GM21526 (cell line): ENCODE measurements at regions not wholly inside any gene's neighbourhood (a gene's known extent, or its start where the extent isn't known, plus 50 kb on each side); places are given as distances from the start of the nearest gene placed in this dataset.
"Not testable (repeated sequence)": the region's sequence is repeated elsewhere in the genome, so short reads cannot be mapped to it uniquely, and the experiment has no call there.

Source experiments
- ATAC-seq: cut with Tn5 transposase; IDR thresholded peaks from one replicate; pipeline ENCODE4 v1.9.1; 2021; ENCODE audit warnings: moderate library complexity; ENCODE audit not compliant: unreplicated experiment, low FRiP score

DNA sequence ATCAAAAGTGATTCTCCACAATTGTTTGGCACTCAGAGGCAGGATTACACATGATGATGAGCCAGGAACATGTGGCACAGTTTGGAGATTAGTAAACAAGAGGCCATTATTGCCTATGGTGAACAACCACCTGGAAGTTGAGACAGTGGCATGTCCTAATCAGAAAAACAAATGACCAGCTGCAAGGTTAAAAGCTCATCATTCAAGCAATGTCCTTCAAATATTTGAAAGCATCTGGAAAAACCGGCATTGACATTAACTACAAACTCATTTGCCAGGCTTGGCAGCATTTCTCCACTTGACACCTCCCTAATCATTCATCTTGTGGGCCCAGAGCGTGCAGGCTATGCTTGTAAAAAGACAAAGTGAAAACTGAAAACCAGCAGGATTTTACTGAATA, 80.6 kb upstream of the MEGF10 start:
- ATAC-seq, result no peak

- no peak for ATAC-seq
Measured at GRCh38 chr5:127213231-127213630, 77.4 kb upstream of the MEGF10 start.

- ATAC-seq, result no peak
Measured at GRCh38 chr5:127216143-127216542, 74.5 kb upstream of the MEGF10 start.

- ATAC-seq, result no peak
Measured at GRCh38 chr5:127216898-127217675, 73.5 kb upstream of the MEGF10 start.

DNA sequence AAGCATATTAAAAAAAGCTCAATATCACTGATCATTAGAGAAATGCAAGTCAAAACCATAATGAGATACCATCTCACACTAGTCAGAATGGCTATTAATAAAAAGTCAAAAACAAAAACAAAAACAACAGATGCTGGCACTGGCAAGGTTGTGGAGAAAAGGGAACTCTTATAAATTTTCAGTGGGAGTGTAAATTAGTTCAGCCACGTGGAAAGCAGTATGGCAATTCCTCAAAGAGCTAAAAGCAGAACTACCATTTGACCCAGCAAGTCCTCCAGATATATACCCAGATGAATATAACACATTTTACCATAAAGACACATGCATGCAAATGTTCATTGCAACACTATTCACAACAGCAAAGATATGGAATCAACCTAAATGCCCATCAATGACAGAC, 68.7 kb upstream of the MEGF10 start:
- not testable (repeated sequence) for ATAC-seq

DNA sequence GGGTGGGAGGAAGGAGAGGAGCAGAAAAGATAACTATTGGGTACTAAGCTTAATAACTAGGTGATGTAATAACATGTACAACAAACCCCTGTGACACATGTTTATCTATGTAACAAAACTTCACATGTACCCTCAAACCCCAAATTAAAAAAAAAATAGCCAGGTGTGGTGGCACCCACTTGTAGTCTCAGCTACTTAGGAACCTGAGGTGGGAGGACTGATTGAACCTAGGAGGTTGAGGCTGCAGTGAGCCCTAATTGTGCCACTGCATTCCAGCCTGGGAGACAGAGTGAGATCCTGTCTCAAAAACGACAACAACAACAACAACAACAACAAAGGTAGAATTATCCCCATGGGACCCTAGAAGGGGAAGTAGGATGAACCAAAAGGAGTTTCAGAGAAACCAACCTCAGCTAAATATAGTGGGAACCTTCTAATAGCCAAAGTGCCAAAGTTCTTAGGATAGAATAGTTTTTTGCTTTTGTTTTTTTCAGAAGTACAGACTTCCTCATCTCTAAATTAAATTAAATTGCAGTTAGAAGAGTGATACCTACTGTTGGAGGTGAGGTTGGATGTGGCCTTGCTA, 67.9 kb upstream of the MEGF10 start:
- ATAC-seq, result peak; percentile 67

- no peak for ATAC-seq
Measured at GRCh38 chr5:127223256-127223974, 67.2 kb upstream of the MEGF10 start.

- ATAC-seq, result no peak
Measured at GRCh38 chr5:127227881-127228280, 62.7 kb upstream of the MEGF10 start.

DNA sequence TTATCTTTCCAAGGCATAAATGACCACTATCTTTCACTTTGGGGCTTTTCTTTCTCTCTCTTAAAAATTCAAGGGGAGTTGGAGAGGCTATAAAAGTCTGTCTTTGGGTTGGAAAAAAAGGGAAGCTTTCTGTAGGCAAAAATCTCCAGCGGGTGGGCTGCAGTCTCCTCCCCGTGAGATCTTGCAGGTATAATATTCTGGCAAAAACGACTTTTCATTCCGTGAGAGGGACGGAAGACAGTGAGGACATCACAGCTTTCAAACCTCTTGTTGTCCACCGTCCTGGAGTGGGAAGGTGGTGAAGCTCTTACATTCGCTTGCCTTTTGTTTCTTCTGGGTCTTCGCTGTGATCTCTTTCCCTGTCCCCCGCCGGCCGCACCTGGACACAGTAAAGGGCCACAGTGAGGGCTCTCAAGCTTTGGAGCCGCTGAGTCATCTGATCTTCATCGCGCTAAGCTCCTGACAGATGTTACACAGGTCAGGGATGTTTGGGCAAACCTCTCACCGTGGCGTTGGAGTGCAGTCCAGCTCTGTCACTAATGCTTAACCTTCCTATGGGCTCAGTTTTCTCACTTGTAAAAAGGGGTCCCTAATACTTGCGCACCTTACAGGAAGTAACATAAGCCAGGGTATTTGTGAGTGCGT, 61.9 kb upstream of the MEGF10 start:
- no peak for ATAC-seq

DNA sequence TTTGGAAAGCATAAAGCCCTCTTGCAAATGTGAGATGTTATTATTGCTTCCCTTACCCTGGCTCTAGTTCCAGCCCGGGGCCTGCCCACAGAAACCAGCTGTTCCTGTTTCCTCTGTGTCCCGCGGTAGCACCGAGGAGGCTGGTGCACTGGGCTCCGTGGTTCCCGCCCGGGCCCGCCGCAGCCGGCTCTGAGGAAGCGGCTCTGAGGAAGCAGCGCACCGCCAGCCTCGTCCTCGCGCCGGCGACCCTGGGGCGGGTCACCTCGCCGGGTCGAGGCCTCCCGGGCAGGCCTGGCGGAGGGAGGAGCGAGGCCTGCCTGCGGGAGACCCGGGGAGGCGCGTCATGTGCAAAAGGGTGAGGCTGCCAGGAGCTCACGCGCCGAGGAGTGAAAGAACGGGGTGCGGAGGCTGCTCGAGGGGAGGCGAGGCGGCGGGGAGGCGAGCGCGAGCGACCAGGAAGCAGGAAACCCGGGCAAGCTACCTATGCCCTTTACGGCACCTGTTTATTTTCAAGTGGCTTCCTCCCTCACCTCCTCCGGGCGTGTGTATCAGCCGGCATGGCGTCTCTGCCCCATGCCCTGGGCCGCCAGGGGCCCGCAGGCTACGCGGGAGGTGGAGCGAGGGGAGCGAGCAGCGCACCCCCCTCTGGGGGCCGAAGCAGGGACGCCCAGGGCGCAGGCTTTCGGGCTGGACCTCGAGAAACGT, 61.3 kb upstream of the MEGF10 start:
- peak; percentile 75 for ATAC-seq

DNA sequence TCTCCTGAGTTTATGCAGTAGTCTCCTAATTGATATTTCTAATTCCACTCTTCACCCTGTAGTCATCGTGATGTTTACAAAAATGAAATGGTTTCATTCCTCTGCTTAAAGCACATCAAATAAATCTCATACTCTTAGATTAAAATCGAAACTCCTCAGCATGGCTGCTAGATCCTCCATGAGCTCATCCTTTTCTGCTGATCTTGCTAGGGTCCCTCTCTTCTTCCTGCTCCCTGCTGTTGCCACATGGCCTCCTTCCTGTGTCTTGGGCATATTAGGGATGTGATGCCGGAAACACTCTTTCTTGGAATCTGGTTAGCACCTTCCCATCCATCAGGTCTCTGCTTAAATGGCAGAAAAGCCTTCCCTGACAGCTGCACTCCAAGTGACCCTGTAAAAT, 59.5 kb upstream of the MEGF10 start:
- ATAC-seq, result no peak

- no peak for ATAC-seq
Measured at GRCh38 chr5:127233590-127233989, 57.0 kb upstream of the MEGF10 start.

- no peak for ATAC-seq
Measured at GRCh38 chr5:127235136-127235535, 55.5 kb upstream of the MEGF10 start.

DNA sequence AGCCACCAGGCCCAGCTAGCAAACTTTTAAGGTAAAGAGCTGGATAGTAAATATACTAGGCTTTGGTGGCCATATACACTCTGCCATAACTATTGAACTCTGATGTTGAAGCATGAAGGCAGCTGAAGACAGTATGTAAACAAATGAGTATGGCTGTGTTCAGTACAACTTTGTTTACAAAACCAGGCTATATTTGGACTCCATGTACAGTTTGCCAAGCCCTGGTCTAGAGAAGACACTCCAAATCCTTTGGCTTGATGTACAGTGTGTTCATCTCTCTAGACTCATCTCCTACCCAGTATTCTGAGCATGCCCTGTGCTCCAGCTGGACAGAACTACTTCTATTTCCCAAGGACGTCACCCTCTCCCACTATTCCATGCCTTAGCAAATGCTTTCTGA, 54.3 kb upstream of the MEGF10 start:
- no peak for ATAC-seq
